ENCODE measurements at regions not wholly inside any gene's neighbourhood (a gene's known extent, or its start where the extent isn't known, plus 50 kb on each side); places are given as distances from the start of the nearest gene placed in this dataset.
A peak's percentile ranks its signal among the peaks of the same experiment; 100 is the strongest.

GRCh38 chr17:5740937-5741336 is 156.6 kb upstream of the NLRP1 start:
- DNase-seq (peak; percentile 30), ATAC-seq (no peak)
- no peaks in the 10 kb centered on the region for H3K4me1 Mint-ChIP-seq
- H3K9me3 Mint-ChIP-seq (ENCODE audit: low read depth), result no peaks in the 10 kb centered on the region
- CTCF ChIA-PET, result no interaction called here
- no peak overlapping the region for H3K4me3 Mint-ChIP-seq
- no peak overlapping the region for H3K27ac Mint-ChIP-seq
- no peaks in the 10 kb centered on the region for H3K36me3 Mint-ChIP-seq
- H3K27me3 Mint-ChIP-seq, result peaks cover 13% of the 10 kb centered on the region

- Mint-ChIP-seq H3K36me3 (no peaks in the 10 kb centered on the region), H3K4me3 (no peak overlapping the region), H3K27me3 (peaks cover 11% of the 10 kb centered on the region), H3K4me1 (no peaks in the 10 kb centered on the region), H3K27ac (no peak overlapping the region), H3K9me3 (ENCODE audit: low read depth) (no peaks in the 10 kb centered on the region)
- CTCF ChIA-PET, result no interaction called here
- DNase-seq (no peak), ATAC-seq (no peak)
These were observed 157.5 kb upstream of the NLRP1 start for GRCh38 chr17:5741810-5742209.

- CTCF ChIA-PET, result no interaction called here
- DNase-seq (no peak), ATAC-seq (no peak)
- H3K9me3 Mint-ChIP-seq (ENCODE audit: low read depth), result no peaks in the 10 kb centered on the region
- H3K4me3 Mint-ChIP-seq, result no peak overlapping the region
- H3K4me1 Mint-ChIP-seq, result no peaks in the 10 kb centered on the region
- no peak overlapping the region for H3K27ac Mint-ChIP-seq
- no peaks in the 10 kb centered on the region for H3K36me3 Mint-ChIP-seq
- H3K27me3 Mint-ChIP-seq, result peaks cover 8% of the 10 kb centered on the region
These were observed 161.0 kb upstream of the NLRP1 start for GRCh38 chr17:5745111-5745813.

GRCh38 chr17:5747276-5747675 is 163.0 kb upstream of the NLRP1 start:
- H3K9me3 Mint-ChIP-seq (ENCODE audit: low read depth), result no peaks in the 10 kb centered on the region
- H3K4me3 Mint-ChIP-seq, result no peak overlapping the region
- ATAC-seq (no peak), DNase-seq (no peak)
- CTCF ChIA-PET, result no interaction called here
- H3K36me3 Mint-ChIP-seq, result no peaks in the 10 kb centered on the region
- H3K4me1 Mint-ChIP-seq, result no peaks in the 10 kb centered on the region
- H3K27me3 Mint-ChIP-seq, result peaks cover 6% of the 10 kb centered on the region
- no peak overlapping the region for H3K27ac Mint-ChIP-seq

- Mint-ChIP-seq H3K27ac (no peak overlapping the region), H3K4me3 (no peak overlapping the region), H3K36me3 (no peaks in the 10 kb centered on the region), H3K9me3 (ENCODE audit: low read depth) (no peaks in the 10 kb centered on the region), H3K4me1 (no peaks in the 10 kb centered on the region), H3K27me3 (peaks cover 6% of the 10 kb centered on the region)
- DNase-seq (no peak), ATAC-seq (no peak)
- CTCF ChIA-PET, result interaction anchor here (0.6 kb wide), 1 partner anchor 389 kb away, joined by 3 read pairs; no protein-coding TSS in a partner anchor
These were observed 163.7 kb upstream of the NLRP1 start for GRCh38 chr17:5747964-5748363.

- H3K4me1 Mint-ChIP-seq, result no peaks in the 10 kb centered on the region
- H3K9me3 Mint-ChIP-seq (ENCODE audit: low read depth), result no peaks in the 10 kb centered on the region
- ATAC-seq (no peak), DNase-seq (no peak)
- peaks cover 11% of the 10 kb centered on the region for H3K27me3 Mint-ChIP-seq
- no peak overlapping the region for H3K4me3 Mint-ChIP-seq
- no peaks in the 10 kb centered on the region for H3K36me3 Mint-ChIP-seq
- H3K27ac Mint-ChIP-seq, result no peak overlapping the region
- CTCF ChIA-PET, result no interaction called here
These were observed 169.1 kb upstream of the NLRP1 start for GRCh38 chr17:5753421-5753820.

- CTCF ChIA-PET, result no interaction called here
- Mint-ChIP-seq H3K27me3 (peaks cover 19% of the 10 kb centered on the region), H3K9me3 (ENCODE audit: low read depth) (no peaks in the 10 kb centered on the region), H3K27ac (no peak overlapping the region), H3K4me1 (peaks cover 4% of the 10 kb centered on the region), H3K4me3 (no peak overlapping the region), H3K36me3 (no peaks in the 10 kb centered on the region)
- no peak for DNase-seq
- ATAC-seq, result no peak
These were observed 173.1 kb upstream of the NLRP1 start for GRCh38 chr17:5757314-5757907.

GRCh38 chr17:5758651-5759050 is 174.3 kb upstream of the NLRP1 start:
- Mint-ChIP-seq H3K9me3 (ENCODE audit: low read depth) (no peaks in the 10 kb centered on the region), H3K4me1 (peaks cover 4% of the 10 kb centered on the region), H3K36me3 (no peaks in the 10 kb centered on the region), H3K4me3 (no peak overlapping the region), H3K27ac (no peak overlapping the region), H3K27me3 (peaks cover 26% of the 10 kb centered on the region)
- CTCF ChIA-PET, result no interaction called here
- DNase-seq (no peak), ATAC-seq (no peak)

- ATAC-seq (no peak), DNase-seq (no peak)
- H3K4me1 Mint-ChIP-seq, result peaks cover 4% of the 10 kb centered on the region
- H3K27ac Mint-ChIP-seq, result no peak overlapping the region
- peaks cover 23% of the 10 kb centered on the region for H3K27me3 Mint-ChIP-seq
- CTCF ChIA-PET, result no interaction called here
- no peaks in the 10 kb centered on the region for H3K9me3 Mint-ChIP-seq (ENCODE audit: low read depth)
- no peak overlapping the region for H3K4me3 Mint-ChIP-seq
- H3K36me3 Mint-ChIP-seq, result no peaks in the 10 kb centered on the region
These were observed 175.2 kb upstream of the NLRP1 start for GRCh38 chr17:5759501-5759925.

GRCh38 chr17:5762191-5762590 is 177.9 kb upstream of the NLRP1 start:
- Mint-ChIP-seq H3K27ac (no peak overlapping the region), H3K36me3 (no peaks in the 10 kb centered on the region), H3K4me1 (peaks cover 4% of the 10 kb centered on the region), H3K9me3 (ENCODE audit: low read depth) (no peaks in the 10 kb centered on the region), H3K27me3 (peaks cover 25% of the 10 kb centered on the region), H3K4me3 (no peak overlapping the region)
- CTCF ChIA-PET, result no interaction called here
- ATAC-seq, result no peak
- no peak for DNase-seq

GRCh38 chr17:5763595-5764306 is 179.4 kb upstream of the NLRP1 start:
- Mint-ChIP-seq H3K4me1 (peaks cover 4% of the 10 kb centered on the region), H3K36me3 (no peaks in the 10 kb centered on the region), H3K4me3 (no peak overlapping the region), H3K27ac (no peak overlapping the region), H3K27me3 (peaks cover 28% of the 10 kb centered on the region), H3K9me3 (ENCODE audit: low read depth) (no peaks in the 10 kb centered on the region)
- DNase-seq, result no peak
- CTCF ChIA-PET, result no interaction called here
- ATAC-seq, result no peak

- Mint-ChIP-seq H3K27ac (no peak overlapping the region), H3K9me3 (ENCODE audit: low read depth) (no peaks in the 10 kb centered on the region), H3K4me1 (no peaks in the 10 kb centered on the region), H3K4me3 (no peak overlapping the region), H3K27me3 (peaks cover 33% of the 10 kb centered on the region), H3K36me3 (no peaks in the 10 kb centered on the region)
- ATAC-seq (no peak), DNase-seq (no peak)
- CTCF ChIA-PET, result no interaction called here
These were observed 185.5 kb upstream of the NLRP1 start for GRCh38 chr17:5769593-5770354.

- Mint-ChIP-seq H3K4me1 (peaks cover under 1% of the 10 kb centered on the region), H3K36me3 (no peaks in the 10 kb centered on the region), H3K27ac (no peak overlapping the region), H3K4me3 (no peak overlapping the region), H3K27me3 (peaks cover 42% of the 10 kb centered on the region), H3K9me3 (ENCODE audit: low read depth) (no peaks in the 10 kb centered on the region)
- no peak for DNase-seq
- CTCF ChIA-PET, result no interaction called here
- ATAC-seq, result no peak
These were observed 186.3 kb upstream of the NLRP1 start for GRCh38 chr17:5770441-5771270.

Measured in activated CD8-positive, alpha-beta memory T cell treated with anti-CD3 and anti-CD28 coated beads, Interleukin-2, amount 10 ng/mL, durations not matched to agents 7 days and 5 days (primary cell).